Left renal pelvis (tissue), 4 donors: ENCODE measurements at regions not wholly inside any gene's neighbourhood (a gene's known extent, or its start where the extent isn't known, plus 50 kb on each side); places are given as distances from the start of the nearest gene placed in this dataset.

Experiments used
- DNase-seq, 4 donors: peaks; one replicate each; pipeline ENCODE4 v3.0.0-alpha.2; 2013; ENCODE audit warnings: low read depth in 4 of 4, low spot score in 3 of 4

- DNase-seq, result no peak
Measured at GRCh38 chr2:134133622-134134312, 120.1 kb upstream of the MGAT5 start.

- DNase-seq, result no peak
Measured at GRCh38 chr2:134134313-134134706, 119.6 kb upstream of the MGAT5 start.

GRCh38 chr2:134134827-134135226 lies 119.0 kb upstream of the MGAT5 start:
- no peak for DNase-seq

GRCh38 chr2:134135793-134136192 lies 118.1 kb upstream of the MGAT5 start:
- DNase-seq, result no peak

DNA sequence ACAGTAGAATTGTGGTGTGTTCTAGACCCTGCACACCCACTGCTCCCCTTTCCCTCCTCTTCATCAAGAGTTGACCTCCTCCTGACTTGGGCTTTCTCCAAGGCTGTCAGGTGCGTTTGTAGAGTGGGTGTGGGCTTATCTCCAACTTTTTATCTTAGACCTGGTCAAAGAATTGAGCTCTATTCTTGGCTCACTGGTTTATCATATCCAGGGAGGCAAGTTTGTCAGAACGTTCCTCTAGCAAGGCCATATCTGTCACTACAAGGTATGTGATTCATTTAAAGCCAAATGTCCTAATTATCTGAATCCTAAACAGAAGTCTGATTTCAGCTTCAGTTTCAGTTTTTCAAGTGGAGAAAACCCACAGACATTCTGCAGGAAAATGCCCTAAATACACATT lies 117.1 kb upstream of the MGAT5 start:
- no peak for DNase-seq

DNA sequence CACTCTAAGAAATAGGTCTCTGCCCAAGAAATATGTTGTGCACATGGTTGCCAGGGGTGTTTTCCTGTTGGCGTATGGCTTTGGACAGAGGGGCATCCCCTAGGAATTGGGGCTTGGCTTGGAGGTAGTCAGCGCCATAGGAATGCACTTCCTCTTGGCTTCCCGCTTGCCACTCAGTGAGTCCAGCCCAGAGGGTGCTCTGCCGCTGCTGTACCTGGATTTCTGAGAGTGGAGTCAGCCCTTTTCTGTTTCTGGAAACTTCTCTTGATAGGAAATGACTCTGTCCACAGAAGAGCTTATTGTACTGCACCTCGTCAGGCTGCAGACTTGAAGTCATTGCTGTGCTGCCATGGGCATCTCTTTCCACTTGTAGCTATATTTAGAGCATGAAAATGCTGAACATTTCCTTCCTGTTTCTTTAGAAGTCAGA lies 116.7 kb upstream of the MGAT5 start:
- DNase-seq, result no peak

- DNase-seq, result no peak
Measured at GRCh38 chr2:134138115-134138514, 115.8 kb upstream of the MGAT5 start.

DNA sequence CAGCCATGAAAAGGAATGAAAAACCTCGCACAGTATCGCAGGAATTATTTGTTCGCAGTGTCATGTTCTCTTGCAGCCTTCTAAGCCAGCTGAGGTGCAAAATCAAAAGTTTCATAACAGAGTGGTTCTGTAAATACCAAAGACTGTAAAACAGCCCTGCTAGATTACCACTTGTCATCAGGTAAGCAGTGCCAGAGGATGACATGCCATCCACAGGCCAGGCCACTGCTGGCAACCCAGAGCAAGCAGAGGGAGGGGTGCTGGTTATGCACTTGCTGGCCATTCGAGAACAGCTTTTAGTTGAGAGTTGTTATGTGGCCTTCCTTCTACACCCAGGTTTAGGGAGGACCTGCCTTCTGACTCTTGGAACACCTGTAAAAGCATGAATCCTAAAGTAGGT lies 114.3 kb upstream of the MGAT5 start:
- no peak for DNase-seq

DNA sequence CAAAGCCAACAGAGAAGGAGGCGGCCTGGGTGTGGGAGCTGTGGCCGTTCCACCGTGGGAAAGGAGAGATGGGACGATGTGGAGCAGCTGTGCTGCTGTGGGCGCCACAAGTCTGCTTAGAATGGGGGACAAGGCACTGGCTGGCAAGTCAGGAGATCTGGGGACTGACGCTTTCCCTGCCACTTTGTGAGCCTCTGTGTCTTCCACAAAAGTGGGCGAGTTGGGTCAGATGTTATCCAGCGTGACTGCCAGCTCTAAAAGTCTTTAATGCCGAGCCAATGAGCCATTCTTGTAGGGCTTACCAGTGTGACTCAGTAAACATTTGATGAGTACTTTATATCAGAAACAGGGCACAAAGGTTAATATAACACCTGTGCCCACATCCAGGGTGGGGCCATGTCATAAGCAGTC lies 113.6 kb upstream of the MGAT5 start:
- no peak for DNase-seq

- DNase-seq, result no peak
Measured at GRCh38 chr2:134141598-134142340, 112.1 kb upstream of the MGAT5 start.

DNA sequence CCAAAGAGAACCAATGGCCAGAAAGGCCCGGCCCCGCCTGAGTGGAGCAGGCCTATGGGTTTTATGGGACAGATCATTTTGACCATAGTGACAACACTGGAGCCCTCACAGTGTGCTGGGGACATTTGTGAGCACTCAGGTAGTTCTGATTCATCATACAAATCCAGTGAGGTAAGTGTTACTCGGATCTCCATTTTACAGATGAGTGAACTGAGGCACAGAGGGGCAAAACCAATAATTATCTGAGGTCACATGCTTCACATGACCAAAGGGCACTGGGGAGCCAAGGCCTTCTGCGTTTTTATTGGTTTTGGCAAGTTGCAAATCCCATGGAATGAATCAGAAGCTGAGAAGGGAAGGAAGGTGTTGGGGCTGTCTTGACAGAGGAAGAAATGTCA lies 111.5 kb upstream of the MGAT5 start:
- no peak for DNase-seq

GRCh38 chr2:134142903-134143302 lies 111.0 kb upstream of the MGAT5 start:
- DNase-seq, result no peak

DNA sequence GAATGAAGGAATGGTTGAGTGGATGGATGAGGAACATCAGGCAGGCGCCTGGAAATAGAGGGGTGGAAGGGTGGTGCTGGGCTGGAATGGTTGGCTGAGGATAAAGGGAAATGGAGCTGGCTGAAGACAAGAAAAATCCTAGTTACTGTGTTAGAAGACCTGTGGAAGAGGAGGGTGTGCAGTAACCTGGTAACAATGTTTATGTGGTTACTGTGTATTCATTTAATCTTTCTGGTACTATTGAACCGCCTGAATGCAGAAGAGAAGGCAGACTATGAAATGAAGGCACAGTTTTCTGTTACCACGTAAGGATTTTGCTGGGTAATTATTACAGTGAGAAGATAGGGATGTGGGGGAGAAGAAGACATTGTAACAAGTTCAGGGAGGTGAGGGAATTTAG lies 110.3 kb upstream of the MGAT5 start:
- DNase-seq, result no peak

GRCh38 chr2:134144081-134144596 lies 109.7 kb upstream of the MGAT5 start:
- no peak for DNase-seq

- no peak for DNase-seq
Measured at GRCh38 chr2:134144651-134145050, 109.2 kb upstream of the MGAT5 start.

GRCh38 chr2:134145519-134145918 lies 108.4 kb upstream of the MGAT5 start:
- DNase-seq, result no peak

DNA sequence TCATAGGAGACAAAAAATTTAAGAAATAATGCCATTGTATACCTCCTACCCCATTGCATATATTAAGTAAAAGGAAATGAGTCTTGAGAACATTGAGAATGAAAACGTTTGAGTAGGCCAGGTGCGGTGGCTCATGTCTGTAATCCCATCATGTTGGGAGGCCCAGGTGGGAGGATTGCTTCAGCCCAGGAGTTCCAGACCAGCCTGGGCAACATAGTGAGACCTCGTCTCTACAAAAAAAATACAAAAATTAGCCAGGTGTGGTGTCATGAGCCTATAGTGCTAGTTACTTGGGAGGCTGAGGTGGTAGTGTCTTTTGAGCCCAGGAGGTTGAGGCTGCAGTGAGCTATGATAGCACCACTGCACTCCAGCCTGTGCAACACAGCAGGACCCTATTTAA lies 107.7 kb upstream of the MGAT5 start:
- no peak for DNase-seq

DNA sequence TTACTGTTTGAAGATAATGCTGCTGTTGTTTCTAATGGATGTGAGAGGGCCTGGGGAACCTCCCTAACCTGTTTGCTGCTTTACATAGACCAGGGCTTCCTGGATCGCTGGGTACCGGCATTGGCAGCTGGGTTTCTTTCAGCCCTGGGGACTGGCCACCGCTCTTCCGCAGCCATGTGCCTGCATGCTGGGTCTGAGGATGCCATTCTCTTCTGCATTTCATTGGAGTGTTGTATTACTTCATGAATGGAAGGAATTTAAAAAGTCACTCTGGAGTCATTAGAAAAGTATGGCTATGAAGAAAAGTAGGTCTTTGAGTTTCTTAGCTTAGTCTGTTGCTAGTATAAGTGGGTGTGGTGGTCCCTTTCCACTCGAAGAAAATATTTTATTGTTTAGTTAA lies 107.3 kb upstream of the MGAT5 start:
- DNase-seq, result no peak

DNA sequence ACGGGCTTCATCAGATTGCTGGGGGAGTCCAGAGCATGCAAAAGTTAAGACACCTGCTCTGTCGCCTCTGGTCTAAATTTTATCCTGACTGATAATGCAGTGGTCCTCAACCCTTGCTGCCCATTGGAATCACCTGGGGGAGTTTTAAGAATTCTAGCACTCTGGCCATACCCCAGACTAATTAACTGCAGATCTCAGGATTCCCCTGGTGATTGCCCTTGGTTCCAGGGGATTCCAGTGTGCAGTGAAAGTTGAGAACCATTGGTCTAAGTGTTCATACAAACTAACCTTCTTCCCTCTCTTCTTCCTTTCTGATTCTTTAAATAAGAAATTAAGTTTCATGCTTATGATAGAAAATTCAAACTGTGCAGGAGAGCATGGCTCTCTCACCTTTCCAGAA lies 105.7 kb upstream of the MGAT5 start:
- no peak for DNase-seq

DNA sequence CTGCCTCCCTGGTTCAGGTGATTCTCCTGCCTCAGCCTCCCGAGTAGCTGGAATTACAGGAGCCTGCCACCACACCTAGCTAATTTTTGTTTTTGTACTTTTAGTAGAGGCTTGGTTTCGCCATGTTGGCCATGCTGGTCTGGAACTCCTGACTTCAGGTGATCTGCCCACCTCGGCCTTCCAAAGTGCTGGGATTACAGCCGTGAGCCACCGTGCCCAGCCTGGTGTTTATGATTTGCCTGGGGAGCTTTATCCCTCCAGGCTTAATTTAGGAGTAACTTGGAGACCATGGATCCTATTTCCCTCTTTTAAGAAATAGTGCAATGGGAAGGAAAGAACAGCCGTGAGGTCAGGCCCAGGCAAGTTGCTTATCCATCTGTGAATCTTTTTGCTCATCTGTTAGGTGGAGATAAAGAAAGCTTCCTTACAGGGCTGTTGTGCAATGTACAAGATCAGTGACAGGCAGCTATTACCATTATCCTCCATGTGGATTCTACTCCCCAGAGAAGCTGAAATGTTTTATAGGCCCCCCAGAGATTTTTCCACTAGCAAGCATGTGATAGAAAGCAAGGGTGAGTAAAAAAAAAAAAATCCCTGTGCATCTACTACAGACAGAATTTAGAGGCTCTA lies 104.9 kb upstream of the MGAT5 start:
- DNase-seq, result no peak

GRCh38 chr2:134149904-134150303 lies 104.0 kb upstream of the MGAT5 start:
- no peak for DNase-seq

DNA sequence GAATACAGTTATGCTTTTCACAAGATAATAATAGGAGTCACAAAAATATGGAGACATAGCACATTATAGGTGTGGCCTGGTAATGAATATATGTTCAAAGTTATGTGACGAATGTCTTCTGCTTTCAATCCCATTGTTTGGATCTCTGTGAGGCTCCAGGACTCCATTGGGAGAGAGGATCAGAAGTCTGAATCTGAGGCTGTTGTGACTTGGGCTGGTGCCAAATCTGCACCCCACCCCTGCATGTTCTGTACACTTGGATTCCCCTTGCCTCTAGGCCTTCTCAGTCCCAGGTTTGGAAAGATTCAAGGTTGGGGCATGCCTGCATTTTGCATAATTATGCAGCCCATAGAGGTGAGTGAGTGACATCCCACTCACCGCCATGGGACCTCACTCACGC lies 103.1 kb upstream of the MGAT5 start:
- DNase-seq, result no peak
